ENCODE measurements at regions not wholly inside any gene's neighbourhood (a gene's known extent, or its start where the extent isn't known, plus 50 kb on each side); places are given as distances from the start of the nearest gene placed in this dataset.

GRCh38 chr5:136799806-136800372 is 434.5 kb upstream of the TRPC7 start:
- Histone ChIP-seq H3K4me3 (no peak overlapping the region), H3K4me1 (ENCODE audit: control insufficient read depth, insufficient read depth, low read length) (no peaks in the 10 kb centered on the region), H3K36me3 (ENCODE audit: control insufficient read depth in 2 of 2, insufficient read depth in 2 of 2, low read length in 1 of 2) (no peaks in the 10 kb centered on the region), H3K79me2 (ENCODE audit: control insufficient read depth, insufficient read depth, low read length) (no peaks in the 10 kb centered on the region), H2AFZ (ENCODE audit: control insufficient read depth, low read depth, low read length) (no peak overlapping the region), H3K27me3 (replicated peaks in 1 of 2; ENCODE audit: control insufficient read depth in 2 of 2, insufficient read depth in 2 of 2, low read length in 1 of 2) (no peaks in the 10 kb centered on the region), H3K9me3 (replicated peaks; ENCODE audit: control insufficient read depth, insufficient read depth, low read length) (no peaks in the 10 kb centered on the region), H3K27ac (ENCODE audit: control insufficient read depth, insufficient read depth) (no peak overlapping the region), H3K9ac (ENCODE audit: control insufficient read depth, insufficient read depth, low read length) (no peak overlapping the region), H3K4me2 (ENCODE audit: control insufficient read depth, insufficient read depth) (no peak overlapping the region), H4K20me1 (ENCODE audit: control insufficient read depth, insufficient read depth) (no peaks in the 10 kb centered on the region)
- DNase-seq (ENCODE audit: low read depth, low spot score) (no peak), ATAC-seq (no peak), FAIRE-seq (no peak)
- in situ Hi-C loops (cut with MboI), result no loop called here
- BruUV-seq (replicated peaks), result no TSS peak
- intact Hi-C loops (cut with micrococcal nuclease; ENCODE audit: unreplicated experiment), result no loop called here
- POLR2A ChIA-PET, result no interaction called here
- RAD21 ChIA-PET (ENCODE audit: unreplicated experiment), result no interaction called here
- TF ChIP-seq POLR2AphosphoS2 (IDR thresholded peaks at IDR 0.05; ENCODE audit: low read depth, low read length), result no peak
- no peak for TF ChIP-seq RFX5 (IDR thresholded peaks at IDR 0.05; ENCODE audit: low read depth, low read length)
- no peak for TF ChIP-seq CHD1 (IDR thresholded peaks at IDR 0.05; ENCODE audit: low read depth, low read length)
- TF ChIP-seq ZBED1 (IDR thresholded peaks at IDR 0.05; ENCODE audit: borderline replicate concordance), result no peak
- no peak for TF ChIP-seq RELB (IDR thresholded peaks at IDR 0.05; ENCODE audit: low read depth)
- no peak for TF ChIP-seq ELK1 (IDR thresholded peaks at IDR 0.05; ENCODE audit: low read depth, low read length)
- no peak for TF ChIP-seq ATF2 (IDR thresholded peaks at IDR 0.05; ENCODE audit: low read length)
- no peak for TF ChIP-seq PAX8 (IDR thresholded peaks at IDR 0.05)
- no peak for TF ChIP-seq ZNF274 (IDR thresholded peaks at IDR 0.05; ENCODE audit: insufficient read depth, insufficient read length)
- TF ChIP-seq SMC3 (IDR thresholded peaks at IDR 0.05; ENCODE audit: borderline replicate concordance, low read length), result no peak
- TF ChIP-seq USF1 (IDR thresholded peaks at IDR 0.05; ENCODE audit: borderline replicate concordance, extremely low read length, insufficient read depth, low read depth, low read length), result no peak
- WGBS (ENCODE audit: insufficient coverage, insufficient replicate concordance, low lambda C conversion rate, missing lambda C conversion rate), result 0% methylated on average over 1 of the region's 1 CpG
- SMC1A ChIA-PET (ENCODE audit: uncharacterized antibody, unreplicated experiment), result no interaction called here
- CTCF ChIA-PET, result no interaction called here

Data from GM12878 (cell line).